T-cell (primary cell): ENCODE measurements at regions not wholly inside any gene's neighbourhood (a gene's known extent, or its start where the extent isn't known, plus 50 kb on each side); places are given as distances from the start of the nearest gene placed in this dataset.
"Not testable (repeated sequence)": the region's sequence is repeated elsewhere in the genome, so short reads cannot be mapped to it uniquely, and the experiment has no call there.

Source experiments
- ATAC-seq, 4 experiments: fragments of 200-7000 bp in 3 of 4; fragments of 150-1000 bp in 1 of 4; cut with Tn5 transposase; replicated peaks in 1 of 4; 1 replicate in 3 of 4; 2 replicates in 1 of 4; pipeline ENCODE4 v1.10.0; 2021; ENCODE audit warnings: moderate library complexity in 3 of 4, mild to moderate bottlenecking in 2 of 4, moderate number of reproducible peaks in 1 of 4
- CTCF ChIA-PET, 2 donors: fragments of 300-600 bp; sonication (Branson Sonifier 250); formaldehyde crosslinking; loops; one replicate each; lab custom pipeline; 2022; ENCODE audit warnings: antibody characterized with exemption in 2 of 2; lab: Charles Lee
- POLR2A ChIA-PET, 2 donors: fragments of 300-600 bp; sonication (Branson Sonifier 250); formaldehyde crosslinking; loops; one replicate each; lab custom pipeline; 2022; ENCODE audit warnings: antibody characterized with exemption in 2 of 2; lab: Charles Lee
- DNase-seq, 35 experiments: peaks; one replicate each; pipeline versions ENCODE4 v3.0.0 to v3.0.0-alpha.2; 2013 to 2023
- H3K27ac ChIP-seq: one replicate; pipeline ENCODE4 v1.5.1; 2013; ENCODE audit warnings: low read length
- H3K27me3 ChIP-seq, 2 experiments: replicated peaks in 1 of 2; 1 replicate in 1 of 2; 2 replicates in 1 of 2; pipeline versions ENCODE4 v1.6.1 to v1.7.0; 2013; ENCODE audit warnings: low read length in 1 of 2, mixed read lengths in 1 of 2; ENCODE audit not compliant: control insufficient read depth in 2 of 2, insufficient read depth in 2 of 2; ENCODE audit errors: extremely low read depth in 1 of 2
- H3K36me3 ChIP-seq, 2 donors: 1 replicate in 1 of 2; 2 replicates in 1 of 2; pipeline versions ENCODE4 v1.6.1 to v1.7.0; 2013; ENCODE audit warnings: low read length in 1 of 2; ENCODE audit not compliant: control insufficient read depth in 2 of 2, insufficient read depth in 1 of 2; ENCODE audit errors: extremely low read depth in 1 of 2
- H3K4me1 ChIP-seq, 2 experiments: 1 replicate in 1 of 2; 2 replicates in 1 of 2; pipeline versions ENCODE4 v1.6.1 to v1.7.0; 2013; ENCODE audit warnings: low read length in 2 of 2, mixed read lengths in 1 of 2; ENCODE audit not compliant: insufficient read depth in 2 of 2, control insufficient read depth in 1 of 2; ENCODE audit errors: extremely low read depth in 1 of 2
- H3K4me3 ChIP-seq, 2 donors: 1 replicate in 1 of 2; 2 replicates in 1 of 2; pipeline versions ENCODE4 v1.5.1 to v1.7.0; 2013; ENCODE audit warnings: mild to moderate bottlenecking in 2 of 2, low read length in 1 of 2, moderate library complexity in 1 of 2; ENCODE audit not compliant: control insufficient read depth in 1 of 2; ENCODE audit errors: extremely low read depth in 1 of 2
- H3K9me3 ChIP-seq: 2 replicates; pipeline ENCODE4 v1.7.0; 2013
- H3K27ac Mint-ChIP-seq, 2 donors: one replicate each; pipeline ENCODE4 v1.8.0; 2020 to 2021; ENCODE audit warnings: mild to moderate bottlenecking in 2 of 2, mixed read lengths in 2 of 2
- H3K27me3 Mint-ChIP-seq, 2 donors: one replicate each; pipeline ENCODE4 v1.8.0; 2021 to 2022; ENCODE audit warnings: mixed read lengths in 2 of 2
- H3K36me3 Mint-ChIP-seq: one replicate; pipeline ENCODE4 v1.8.0; 2021; ENCODE audit warnings: mixed read lengths
- H3K4me1 Mint-ChIP-seq, 3 donors: one replicate each; pipeline ENCODE4 v1.8.0; 2020 to 2022; ENCODE audit warnings: mixed read lengths in 3 of 3, mild to moderate bottlenecking in 1 of 3
- H3K4me3 Mint-ChIP-seq, 3 donors: one replicate each; pipeline ENCODE4 v1.8.0; 2020 to 2022; ENCODE audit warnings: mild to moderate bottlenecking in 3 of 3, mixed read lengths in 3 of 3, moderate library complexity in 3 of 3
- H3K9me3 Mint-ChIP-seq, 3 donors: one replicate each; pipeline ENCODE4 v1.8.0; 2020 to 2022; ENCODE audit warnings: mixed read lengths in 3 of 3
- WGBS: methylation state at CpG from one replicate; pipeline ENCODE4 v1.1.5; 2013; ENCODE audit warnings: missing lambda C conversion rate; ENCODE audit not compliant: insufficient coverage; 5-methylcytosine and 5-hydroxymethylcytosine counted together

DNA sequence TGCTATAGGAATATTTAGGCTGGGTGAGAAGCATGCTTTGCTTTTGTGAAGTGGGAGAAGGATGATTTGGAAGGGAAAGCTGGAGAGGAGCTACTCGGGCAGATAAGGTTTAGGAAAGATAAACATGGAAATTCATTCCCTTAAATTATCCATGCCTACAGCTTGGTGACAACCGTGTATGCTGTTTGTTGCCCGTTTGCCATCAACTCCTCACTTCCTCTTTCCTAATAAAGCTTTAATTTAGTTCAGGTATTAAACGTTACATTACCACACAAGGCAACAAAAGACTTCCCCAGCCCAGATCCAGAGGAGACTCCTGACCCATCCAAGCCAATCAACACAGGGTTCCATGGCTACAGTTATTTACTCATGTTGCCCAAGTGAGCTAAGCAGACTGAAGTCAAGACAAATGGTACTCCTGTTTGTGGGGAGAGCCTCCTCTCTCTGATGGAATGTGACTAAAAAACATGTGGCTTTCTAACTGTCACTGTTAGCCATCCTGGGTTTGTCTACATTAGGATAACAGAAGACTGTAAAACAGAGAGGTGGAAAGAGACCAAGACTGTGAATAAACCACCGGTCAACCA, 101.7 kb upstream of the GRAMD1B start:
- Histone ChIP-seq H3K36me3 (no peaks in the 10 kb centered on the region), H3K27ac (no peak overlapping the region), H3K4me1 (no peaks in the 10 kb centered on the region), H3K27me3 (no peaks in the 10 kb centered on the region), H3K9me3 (no peaks in the 10 kb centered on the region), H3K4me3 (no peak overlapping the region)
- DNase-seq (no peak), ATAC-seq (no peak)
- no peaks in the 10 kb centered on the region for H3K4me1 Mint-ChIP-seq
- H3K27ac Mint-ChIP-seq: no peak overlapping the region
- no peak overlapping the region for H3K4me3 Mint-ChIP-seq
- CTCF ChIA-PET: no interaction called here
- WGBS: 40% methylated on average over 1 of the region's 5 CpGs
- POLR2A ChIA-PET: no interaction called here
- H3K27me3 Mint-ChIP-seq: no peaks in the 10 kb centered on the region
- no peaks in the 10 kb centered on the region for H3K36me3 Mint-ChIP-seq
- no peaks in the 10 kb centered on the region for H3K9me3 Mint-ChIP-seq

GRCh38 chr11:123325533-123325932, 104.5 kb upstream of the GRAMD1B start:
- H3K36me3 ChIP-seq: no peaks in the 10 kb centered on the region
- H3K27ac ChIP-seq: no peak overlapping the region
- ATAC-seq (no peak), DNase-seq (no peak)
- H3K9me3 ChIP-seq: no peaks in the 10 kb centered on the region
- Mint-ChIP-seq H3K27me3 (peaks cover 0 to 3% of the 10 kb centered on the region in 2 donors), H3K36me3 (no peaks in the 10 kb centered on the region), H3K4me3 (no peak overlapping the region), H3K27ac (no peak overlapping the region), H3K9me3 (no peaks in the 10 kb centered on the region), H3K4me1 (no peaks in the 10 kb centered on the region)
- ChIA-PET POLR2A (no interaction called here), CTCF (interaction anchor here in 1 of 2 donors (0.6 kb wide), 1 partner anchor 147 kb away, joined by 3 read pairs; no protein-coding TSS in a partner anchor)
- WGBS: 70% methylated on average over 2 of the region's 3 CpGs
- H3K4me1 ChIP-seq: no peaks in the 10 kb centered on the region
- H3K27me3 ChIP-seq: no peaks in the 10 kb centered on the region
- no peak overlapping the region for H3K4me3 ChIP-seq

DNA sequence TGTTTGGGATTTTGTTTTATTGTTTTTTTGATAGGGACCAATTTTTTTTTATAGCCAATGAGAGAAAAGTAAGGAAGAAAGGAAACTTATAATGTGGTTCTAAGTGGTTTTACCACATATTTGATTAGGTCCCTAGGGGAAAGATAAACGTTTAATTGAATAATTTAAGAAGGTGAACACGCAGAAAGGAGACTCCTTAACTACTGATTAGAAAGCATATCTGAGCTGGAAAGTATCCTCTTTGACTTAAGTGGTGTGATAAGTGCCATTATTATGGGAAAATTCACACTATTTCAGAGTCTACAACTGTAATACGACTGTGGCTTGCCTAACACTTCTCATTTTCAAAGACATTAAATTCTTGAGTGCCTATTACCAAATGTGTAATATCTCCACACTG, 106.5 kb upstream of the GRAMD1B start:
- DNase-seq: no peak
- Histone ChIP-seq H3K4me1 (no peaks in the 10 kb centered on the region), H3K27ac (no peak overlapping the region), H3K36me3 (no peaks in the 10 kb centered on the region), H3K4me3 (no peak overlapping the region), H3K27me3 (no peaks in the 10 kb centered on the region), H3K9me3 (no peaks in the 10 kb centered on the region)
- ChIA-PET CTCF (no interaction called here), POLR2A (no interaction called here)
- Mint-ChIP-seq H3K27me3 (peaks cover 3 to 4% of the 10 kb centered on the region in 2 donors), H3K36me3 (no peaks in the 10 kb centered on the region), H3K9me3 (no peaks in the 10 kb centered on the region), H3K4me1 (no peaks in the 10 kb centered on the region), H3K27ac (no peak overlapping the region), H3K4me3 (no peak overlapping the region)
- no CpG with 5 or more reads among the region's 3 CpGs for WGBS
- ATAC-seq: no peak

GRCh38 chr11:123321636-123322035, 108.4 kb upstream of the GRAMD1B start:
- H3K27me3 Mint-ChIP-seq: peaks cover 3 to 6% of the 10 kb centered on the region in 2 donors
- H3K27ac Mint-ChIP-seq: no peak overlapping the region
- Histone ChIP-seq H3K4me3 (no peak overlapping the region), H3K4me1 (no peaks in the 10 kb centered on the region), H3K36me3 (no peaks in the 10 kb centered on the region), H3K27me3 (peaks cover 0 to 6% of the 10 kb centered on the region in 2 experiments), H3K9me3 (no peaks in the 10 kb centered on the region), H3K27ac (no peak overlapping the region)
- ChIA-PET CTCF (no interaction called here), POLR2A (no interaction called here)
- H3K9me3 Mint-ChIP-seq: no peaks in the 10 kb centered on the region
- no peaks in the 10 kb centered on the region for H3K36me3 Mint-ChIP-seq
- ATAC-seq (no peak), DNase-seq (no peak)
- WGBS: no CpG with 5 or more reads among the region's 3 CpGs
- no peak overlapping the region for H3K4me3 Mint-ChIP-seq
- H3K4me1 Mint-ChIP-seq: no peaks in the 10 kb centered on the region

- no peak overlapping the region for H3K4me3 Mint-ChIP-seq
- DNase-seq (no peak), ATAC-seq (no peak)
- no peak overlapping the region for H3K27ac Mint-ChIP-seq
- no peaks in the 10 kb centered on the region for H3K9me3 ChIP-seq
- POLR2A ChIA-PET: no interaction called here
- no peaks in the 10 kb centered on the region for H3K4me1 Mint-ChIP-seq
- no peaks in the 10 kb centered on the region for H3K4me1 ChIP-seq
- H3K27me3 ChIP-seq: peaks cover 0 to 16% of the 10 kb centered on the region in 2 experiments
- H3K4me3 ChIP-seq: no peak overlapping the region
- peaks cover 6 to 13% of the 10 kb centered on the region in 2 donors for H3K27me3 Mint-ChIP-seq
- H3K9me3 Mint-ChIP-seq: no peaks in the 10 kb centered on the region
- no peaks in the 10 kb centered on the region for H3K36me3 ChIP-seq
- no peak overlapping the region for H3K27ac ChIP-seq
- H3K36me3 Mint-ChIP-seq: no peaks in the 10 kb centered on the region
- WGBS: no CpG with 5 or more reads among the region's 2 CpGs
- CTCF ChIA-PET: no interaction called here
Observed at GRCh38 chr11:123318623-123319022, 111.4 kb upstream of the GRAMD1B start.

- H3K36me3 Mint-ChIP-seq, ATAC-seq, H3K4me3 ChIP-seq, H3K4me3 Mint-ChIP-seq, H3K36me3 ChIP-seq, CTCF ChIA-PET, H3K9me3 Mint-ChIP-seq, H3K4me1 Mint-ChIP-seq, H3K27ac Mint-ChIP-seq, POLR2A ChIA-PET, H3K9me3 ChIP-seq, H3K4me1 ChIP-seq, H3K27ac ChIP-seq, DNase-seq: not testable (repeated sequence)
- H3K27me3 ChIP-seq: peaks cover 0 to 16% of the 10 kb centered on the region in 2 experiments
- H3K27me3 Mint-ChIP-seq: peaks cover 6 to 13% of the 10 kb centered on the region in 2 donors
Observed at GRCh38 chr11:123318132-123318531, 111.9 kb upstream of the GRAMD1B start.

DNA sequence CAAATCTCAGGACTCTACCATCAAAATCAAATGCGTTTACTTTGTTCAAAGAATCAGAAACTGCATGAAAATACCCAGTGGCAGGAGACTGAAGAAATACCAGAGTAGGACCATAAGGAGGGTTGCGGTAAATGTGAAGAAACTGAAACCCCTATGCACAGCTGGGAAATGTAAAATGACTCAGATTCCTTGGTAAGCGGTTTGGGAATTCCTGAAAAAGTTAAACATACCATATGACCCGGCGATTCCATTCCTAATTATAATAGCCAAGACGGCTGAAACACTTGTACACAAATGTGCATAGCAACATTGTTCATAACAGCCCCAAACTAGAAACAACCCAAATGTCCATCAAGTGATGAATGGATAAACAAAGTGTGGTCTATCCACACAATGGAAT, 114.1 kb upstream of the GRAMD1B start:
- CTCF ChIA-PET: no interaction called here

More for the DNA sequence above, 114.1 kb upstream of the GRAMD1B start:
- Mint-ChIP-seq H3K27ac (no peak overlapping the region), H3K9me3 (no peaks in the 10 kb centered on the region), H3K4me3 (no peak overlapping the region), H3K4me1 (no peaks in the 10 kb centered on the region), H3K36me3 (no peaks in the 10 kb centered on the region), H3K27me3 (peaks cover 6 to 9% of the 10 kb centered on the region in 2 donors)
- no peak overlapping the region for H3K4me3 ChIP-seq
- H3K9me3 ChIP-seq: no peaks in the 10 kb centered on the region
- H3K27ac ChIP-seq: no peak overlapping the region
- peaks cover 0 to 16% of the 10 kb centered on the region in 2 experiments for H3K27me3 ChIP-seq
- DNase-seq (no peak), ATAC-seq (no peak)
- WGBS: no CpG with 5 or more reads among the region's 6 CpGs
- POLR2A ChIA-PET: no interaction called here
- H3K36me3 ChIP-seq: no peaks in the 10 kb centered on the region
- no peaks in the 10 kb centered on the region for H3K4me1 ChIP-seq
